HEK293 (cell line): ENCODE measurements at regions not wholly inside any gene's neighbourhood (a gene's known extent, or its start where the extent isn't known, plus 50 kb on each side); places are given as distances from the start of the nearest gene placed in this dataset.

ENCODE experiments used
- CTCF ChIA-PET: fragments of 350-600 bp; formaldehyde crosslinking; extraction: SDS; loops from one replicate; lab custom pipeline; 2021; ENCODE audit warnings: antibody characterized with exemption; lab: Yijun Ruan, JAX
- POLR2A ChIA-PET: fragments of 300-600 bp; formaldehyde crosslinking; extraction: SDS; loops from one replicate; lab custom pipeline; 2020; ENCODE audit warnings: antibody characterized with exemption, inconsistent platforms; lab: Yijun Ruan, JAX
- H3K27ac ChIP-seq: fragments of 200-500 bp; sonication (Bioruptor generic); 2 replicates; pipeline ENCODE4 v1.5.1; 2014; ENCODE audit warnings: low read depth, low read length, control low read depth, inconsistent platforms; ENCODE audit errors: extremely low read depth
- H3K36me3 ChIP-seq, 2 experiments: fragments of 200-500 bp in 1 of 2; sonication (Bioruptor generic) in 1 of 2; 1 replicate in 1 of 2; 2 replicates in 1 of 2; pipeline ENCODE4 v1.5.1; 2014 to 2017; ENCODE audit warnings: inconsistent platforms in 2 of 2, low read length in 2 of 2; ENCODE audit not compliant: control insufficient read depth in 2 of 2, insufficient read depth in 1 of 2
- H3K4me1 ChIP-seq: fragments of 200-500 bp; sonication (Bioruptor generic); 2 replicates; pipeline ENCODE4 v1.5.1; 2014; ENCODE audit warnings: mild to moderate bottlenecking, low read length, inconsistent platforms; ENCODE audit not compliant: control insufficient read depth, insufficient read depth
- H3K4me3 ChIP-seq: 2 replicates; pipeline ENCODE4 v1.5.1; 2011; ENCODE audit warnings: low read depth, mild to moderate bottlenecking, control low read depth, low read length, moderate library complexity
- H3K9me3 ChIP-seq: fragments of 200-500 bp; sonication (Bioruptor generic); 2 replicates; pipeline ENCODE4 v1.5.1; 2014; ENCODE audit warnings: low read depth, low read length, inconsistent platforms; ENCODE audit not compliant: control insufficient read depth, insufficient read depth
- EGR2 ChIP-seq: fragments of 450-650 bp; formaldehyde crosslinking; IDR thresholded peaks from 2 replicates; pipeline ENCODE4 v1.5.1; 2016; ENCODE audit warnings: low read depth, missing biosample characterization, missing genetic modification characterization
- KLF7 ChIP-seq: fragments of 450-650 bp; formaldehyde crosslinking; IDR thresholded peaks from 2 replicates; pipeline ENCODE4 v1.5.1; 2016; ENCODE audit warnings: missing biosample characterization, missing genetic modification characterization, borderline replicate concordance
- WT1 ChIP-seq: fragments of 450-650 bp; formaldehyde crosslinking; IDR thresholded peaks from 2 replicates; pipeline ENCODE4 v1.5.1; 2016; ENCODE audit warnings: missing biosample characterization, missing genetic modification characterization
- ZFP69B ChIP-seq: fragments of 450-650 bp; formaldehyde crosslinking; IDR thresholded peaks from 2 replicates; pipeline ENCODE4 v1.5.1; 2016; ENCODE audit warnings: missing biosample characterization, missing genetic modification characterization
- ZNF133 ChIP-seq: fragments of 450-650 bp; formaldehyde crosslinking; IDR thresholded peaks from 2 replicates; pipeline ENCODE4 v1.5.1; 2016; ENCODE audit warnings: missing biosample characterization, missing genetic modification characterization
- ZNF16 ChIP-seq: fragments of 450-650 bp; formaldehyde crosslinking; IDR thresholded peaks from 2 replicates; pipeline ENCODE4 v1.5.1; 2016; ENCODE audit warnings: low read depth, missing biosample characterization, missing genetic modification characterization
- ZNF23 ChIP-seq: fragments of 450-650 bp; formaldehyde crosslinking; IDR thresholded peaks from 2 replicates; pipeline ENCODE4 v1.5.1; 2016; ENCODE audit warnings: missing biosample characterization, missing genetic modification characterization, borderline replicate concordance
- ZNF274 ChIP-seq, 2 experiments: fragments of 200-500 bp in 1 of 2; fragments of 450-650 bp in 1 of 2; sonication (Bioruptor generic) in 1 of 2; formaldehyde crosslinking in 1 of 2; IDR thresholded peaks; 2 replicates each; pipeline versions ENCODE4 v1.5.1 to v1.6.1; 2014 to 2016; ENCODE audit warnings: borderline replicate concordance in 1 of 2, inconsistent platforms in 1 of 2, low read length in 1 of 2, missing biosample characterization in 1 of 2, missing genetic modification characterization in 1 of 2
- ZNF341 ChIP-seq: fragments of 450-650 bp; formaldehyde crosslinking; IDR thresholded peaks from 2 replicates; pipeline ENCODE4; 2016; ENCODE audit warnings: low read depth, missing biosample characterization, missing genetic modification characterization
- ZNF670 ChIP-seq: fragments of 450-650 bp; formaldehyde crosslinking; IDR thresholded peaks from 2 replicates; pipeline ENCODE4 v1.5.1; 2016; ENCODE audit warnings: missing biosample characterization, missing genetic modification characterization, low read depth
- ZNF747 ChIP-seq: fragments of 450-650 bp; formaldehyde crosslinking; IDR thresholded peaks from 2 replicates; pipeline ENCODE4 v1.5.1; 2016; ENCODE audit warnings: missing biosample characterization, missing genetic modification characterization
- TF ChIP-seq, protein P1 (sequence below): fragments of 450-650 bp; formaldehyde crosslinking; IDR thresholded peaks from 2 replicates; pipeline ENCODE4 v1.5.1; 2016; ENCODE audit warnings: missing biosample characterization, missing genetic modification characterization
- TF ChIP-seq, protein P2 (sequence below): fragments of 450-650 bp; formaldehyde crosslinking; IDR thresholded peaks from 2 replicates; pipeline ENCODE4 v1.5.0; 2017; ENCODE audit warnings: missing biosample characterization, missing genetic modification characterization, borderline replicate concordance
- TF ChIP-seq, protein P3 (sequence below): fragments of 450-650 bp; formaldehyde crosslinking; IDR thresholded peaks from 2 replicates; pipeline ENCODE4 v1.5.1; 2016; ENCODE audit warnings: missing biosample characterization, missing genetic modification characterization, borderline replicate concordance

DNA sequence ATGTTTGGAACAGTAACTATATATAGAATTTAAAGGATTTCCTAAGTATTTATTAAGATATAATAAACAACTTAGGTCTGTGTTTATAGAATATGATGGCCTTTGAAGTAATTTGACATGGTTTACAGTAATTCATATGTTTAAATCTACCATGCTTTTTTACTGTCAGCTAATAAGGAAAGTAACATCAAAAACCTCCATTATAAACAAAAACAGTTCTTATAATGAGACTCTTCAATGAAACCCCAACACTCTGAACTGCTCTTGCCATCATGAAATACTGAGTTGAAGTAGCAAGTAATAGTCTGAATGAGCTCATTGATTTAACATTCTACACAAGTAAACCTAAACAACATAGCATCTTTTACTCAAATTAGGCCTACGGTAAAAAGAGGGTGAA is 1236.5 kb downstream of the FSTL5 start (continued):
- TF ChIP-seq, protein P1, sequence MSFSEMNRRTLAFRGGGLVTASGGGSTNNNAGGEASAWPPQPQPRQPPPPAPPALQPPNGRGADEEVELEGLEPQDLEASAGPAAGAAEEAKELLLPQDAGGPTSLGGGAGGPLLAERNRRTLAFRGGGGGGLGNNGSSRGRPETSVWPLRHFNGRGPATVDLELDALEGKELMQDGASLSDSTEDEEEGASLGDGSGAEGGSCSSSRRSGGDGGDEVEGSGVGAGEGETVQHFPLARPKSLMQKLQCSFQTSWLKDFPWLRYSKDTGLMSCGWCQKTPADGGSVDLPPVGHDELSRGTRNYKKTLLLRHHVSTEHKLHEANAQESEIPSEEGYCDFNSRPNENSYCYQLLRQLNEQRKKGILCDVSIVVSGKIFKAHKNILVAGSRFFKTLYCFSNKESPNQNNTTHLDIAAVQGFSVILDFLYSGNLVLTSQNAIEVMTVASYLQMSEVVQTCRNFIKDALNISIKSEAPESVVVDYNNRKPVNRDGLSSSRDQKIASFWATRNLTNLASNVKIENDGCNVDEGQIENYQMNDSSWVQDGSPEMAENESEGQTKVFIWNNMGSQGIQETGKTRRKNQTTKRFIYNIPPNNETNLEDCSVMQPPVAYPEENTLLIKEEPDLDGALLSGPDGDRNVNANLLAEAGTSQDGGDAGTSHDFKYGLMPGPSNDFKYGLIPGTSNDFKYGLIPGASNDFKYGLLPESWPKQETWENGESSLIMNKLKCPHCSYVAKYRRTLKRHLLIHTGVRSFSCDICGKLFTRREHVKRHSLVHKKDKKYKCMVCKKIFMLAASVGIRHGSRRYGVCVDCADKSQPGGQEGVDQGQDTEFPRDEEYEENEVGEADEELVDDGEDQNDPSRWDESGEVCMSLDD (tag by site-specific recombination) = no peak
- TF ChIP-seq ZNF341 (tag by site-specific recombination) = no peak
- TF ChIP-seq EGR2 = no peak
- TF ChIP-seq, protein P2, sequence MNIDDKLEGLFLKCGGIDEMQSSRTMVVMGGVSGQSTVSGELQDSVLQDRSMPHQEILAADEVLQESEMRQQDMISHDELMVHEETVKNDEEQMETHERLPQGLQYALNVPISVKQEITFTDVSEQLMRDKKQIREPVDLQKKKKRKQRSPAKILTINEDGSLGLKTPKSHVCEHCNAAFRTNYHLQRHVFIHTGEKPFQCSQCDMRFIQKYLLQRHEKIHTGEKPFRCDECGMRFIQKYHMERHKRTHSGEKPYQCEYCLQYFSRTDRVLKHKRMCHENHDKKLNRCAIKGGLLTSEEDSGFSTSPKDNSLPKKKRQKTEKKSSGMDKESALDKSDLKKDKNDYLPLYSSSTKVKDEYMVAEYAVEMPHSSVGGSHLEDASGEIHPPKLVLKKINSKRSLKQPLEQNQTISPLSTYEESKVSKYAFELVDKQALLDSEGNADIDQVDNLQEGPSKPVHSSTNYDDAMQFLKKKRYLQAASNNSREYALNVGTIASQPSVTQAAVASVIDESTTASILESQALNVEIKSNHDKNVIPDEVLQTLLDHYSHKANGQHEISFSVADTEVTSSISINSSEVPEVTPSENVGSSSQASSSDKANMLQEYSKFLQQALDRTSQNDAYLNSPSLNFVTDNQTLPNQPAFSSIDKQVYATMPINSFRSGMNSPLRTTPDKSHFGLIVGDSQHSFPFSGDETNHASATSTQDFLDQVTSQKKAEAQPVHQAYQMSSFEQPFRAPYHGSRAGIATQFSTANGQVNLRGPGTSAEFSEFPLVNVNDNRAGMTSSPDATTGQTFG (tag by site-specific recombination) = no peak
- no peak for TF ChIP-seq ZNF23 (tag by site-specific recombination)
- TF ChIP-seq, all 188 proteins: peak for 0

DNA sequence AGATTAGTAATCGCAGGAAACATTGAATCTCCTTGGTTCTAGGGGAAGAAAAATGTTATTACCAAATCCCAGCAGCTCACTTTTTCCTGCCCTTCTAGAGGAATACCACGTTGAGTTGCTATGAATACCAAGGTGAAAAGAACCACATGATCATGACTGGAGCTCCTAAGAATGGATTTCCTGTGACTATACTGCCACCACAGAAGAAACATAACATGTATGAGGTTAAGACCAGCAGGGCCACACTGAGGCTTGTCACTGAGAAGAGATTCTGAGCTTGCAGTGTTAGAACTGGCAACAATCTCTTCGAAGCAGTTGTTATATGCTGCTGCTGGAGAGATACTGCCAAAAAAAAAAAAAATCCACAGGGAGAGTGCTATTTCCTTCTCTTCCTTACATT is 1235.3 kb downstream of the FSTL5 start:
- TF ChIP-seq KLF7 = no peak
- TF ChIP-seq ZFP69B = no peak
- TF ChIP-seq ZNF670 (tag by site-specific recombination) = no peak
- no peak for TF ChIP-seq ZNF16
- no peak for TF ChIP-seq WT1
- no peak for TF ChIP-seq ZNF274 (IDR thresholded peaks at IDR 0.05; ENCODE audit: low read length)
- no peak for TF ChIP-seq ZNF274 (tag by site-specific recombination; IDR thresholded peaks at IDR 0.05; ENCODE audit: borderline replicate concordance)
- TF ChIP-seq ZNF133 (tag by site-specific recombination) = no peak
- TF ChIP-seq, protein P3, sequence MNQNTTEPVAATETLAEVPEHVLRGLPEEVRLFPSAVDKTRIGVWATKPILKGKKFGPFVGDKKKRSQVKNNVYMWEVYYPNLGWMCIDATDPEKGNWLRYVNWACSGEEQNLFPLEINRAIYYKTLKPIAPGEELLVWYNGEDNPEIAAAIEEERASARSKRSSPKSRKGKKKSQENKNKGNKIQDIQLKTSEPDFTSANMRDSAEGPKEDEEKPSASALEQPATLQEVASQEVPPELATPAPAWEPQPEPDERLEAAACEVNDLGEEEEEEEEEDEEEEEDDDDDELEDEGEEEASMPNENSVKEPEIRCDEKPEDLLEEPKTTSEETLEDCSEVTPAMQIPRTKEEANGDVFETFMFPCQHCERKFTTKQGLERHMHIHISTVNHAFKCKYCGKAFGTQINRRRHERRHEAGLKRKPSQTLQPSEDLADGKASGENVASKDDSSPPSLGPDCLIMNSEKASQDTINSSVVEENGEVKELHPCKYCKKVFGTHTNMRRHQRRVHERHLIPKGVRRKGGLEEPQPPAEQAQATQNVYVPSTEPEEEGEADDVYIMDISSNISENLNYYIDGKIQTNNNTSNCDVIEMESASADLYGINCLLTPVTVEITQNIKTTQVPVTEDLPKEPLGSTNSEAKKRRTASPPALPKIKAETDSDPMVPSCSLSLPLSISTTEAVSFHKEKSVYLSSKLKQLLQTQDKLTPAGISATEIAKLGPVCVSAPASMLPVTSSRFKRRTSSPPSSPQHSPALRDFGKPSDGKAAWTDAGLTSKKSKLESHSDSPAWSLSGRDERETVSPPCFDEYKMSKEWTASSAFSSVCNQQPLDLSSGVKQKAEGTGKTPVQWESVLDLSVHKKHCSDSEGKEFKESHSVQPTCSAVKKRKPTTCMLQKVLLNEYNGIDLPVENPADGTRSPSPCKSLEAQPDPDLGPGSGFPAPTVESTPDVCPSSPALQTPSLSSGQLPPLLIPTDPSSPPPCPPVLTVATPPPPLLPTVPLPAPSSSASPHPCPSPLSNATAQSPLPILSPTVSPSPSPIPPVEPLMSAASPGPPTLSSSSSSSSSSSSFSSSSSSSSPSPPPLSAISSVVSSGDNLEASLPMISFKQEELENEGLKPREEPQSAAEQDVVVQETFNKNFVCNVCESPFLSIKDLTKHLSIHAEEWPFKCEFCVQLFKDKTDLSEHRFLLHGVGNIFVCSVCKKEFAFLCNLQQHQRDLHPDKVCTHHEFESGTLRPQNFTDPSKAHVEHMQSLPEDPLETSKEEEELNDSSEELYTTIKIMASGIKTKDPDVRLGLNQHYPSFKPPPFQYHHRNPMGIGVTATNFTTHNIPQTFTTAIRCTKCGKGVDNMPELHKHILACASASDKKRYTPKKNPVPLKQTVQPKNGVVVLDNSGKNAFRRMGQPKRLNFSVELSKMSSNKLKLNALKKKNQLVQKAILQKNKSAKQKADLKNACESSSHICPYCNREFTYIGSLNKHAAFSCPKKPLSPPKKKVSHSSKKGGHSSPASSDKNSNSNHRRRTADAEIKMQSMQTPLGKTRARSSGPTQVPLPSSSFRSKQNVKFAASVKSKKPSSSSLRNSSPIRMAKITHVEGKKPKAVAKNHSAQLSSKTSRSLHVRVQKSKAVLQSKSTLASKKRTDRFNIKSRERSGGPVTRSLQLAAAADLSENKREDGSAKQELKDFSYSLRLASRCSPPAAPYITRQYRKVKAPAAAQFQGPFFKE (tag by site-specific recombination) = no peak
- no peak for TF ChIP-seq ZNF747 (tag by site-specific recombination)
- H3K9me3 ChIP-seq = no peaks in the 10 kb centered on the region
- H3K27ac ChIP-seq = no peak overlapping the region
- CTCF ChIA-PET = no interaction called here
- H3K4me3 ChIP-seq = no peak overlapping the region
- H3K4me1 ChIP-seq = no peaks in the 10 kb centered on the region
- H3K36me3 ChIP-seq = no peaks in the 10 kb centered on the region
- POLR2A ChIA-PET = no interaction called here
